ENCODE measurements at regions not wholly inside any gene's neighbourhood (a gene's known extent, or its start where the extent isn't known, plus 50 kb on each side); places are given as distances from the start of the nearest gene placed in this dataset.
"Not testable (repeated sequence)": the region's sequence is repeated elsewhere in the genome, so short reads cannot be mapped to it uniquely, and the experiment has no call there.

GRCh38 chr16:11416228-11417001 is 71.2 kb downstream of the RMI2 start:
- no peak for TF ChIP-seq CTCF (conservative IDR thresholded peaks at IDR 0.05; ENCODE audit: low read depth, low read length)
- no peak for DNase-seq (ENCODE audit: low read depth)
- H3K4me3 ChIP-seq (ENCODE audit: low read depth, low read length) = no peak overlapping the region

DNA sequence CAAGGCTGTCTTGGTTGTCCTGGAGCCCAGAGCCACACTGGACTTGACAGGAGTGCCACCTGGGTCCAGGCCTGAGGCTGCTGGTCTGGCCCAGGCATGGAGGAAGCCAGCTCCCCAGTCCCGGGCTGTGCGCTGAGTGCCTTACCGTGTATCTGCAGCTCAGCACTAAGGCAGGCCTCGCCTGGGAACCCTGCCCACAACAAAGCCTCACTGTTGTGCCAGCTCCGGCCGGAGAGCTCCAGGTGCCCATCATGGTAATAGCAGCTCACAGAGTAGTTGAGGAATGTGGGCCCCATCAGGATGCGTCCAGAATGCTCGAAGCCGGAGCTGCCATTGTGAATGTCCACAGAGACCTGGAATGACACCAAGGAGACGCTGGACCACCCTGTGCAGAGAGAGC is 72.2 kb downstream of the RMI2 start:
- DNase-seq (ENCODE audit: low read depth) = no peak
- H3K4me3 ChIP-seq (ENCODE audit: low read depth, low read length) = no peak overlapping the region
- no peak for TF ChIP-seq CTCF (conservative IDR thresholded peaks at IDR 0.05; ENCODE audit: low read depth, low read length)

- no peak for TF ChIP-seq CTCF (conservative IDR thresholded peaks at IDR 0.05; ENCODE audit: low read depth, low read length)
- no peak for DNase-seq (ENCODE audit: low read depth)
Observed at GRCh38 chr16:11418506-11418905, 73.2 kb downstream of the RMI2 start.

GRCh38 chr16:11420067-11420466 is 74.8 kb downstream of the RMI2 start:
- H3K4me3 ChIP-seq (ENCODE audit: low read depth, low read length); DNase-seq (ENCODE audit: low read depth): not testable (repeated sequence)

More at GRCh38 chr16:11418506-11418905, 73.2 kb downstream of the RMI2 start:
- H3K4me3 ChIP-seq (ENCODE audit: low read depth, low read length) = no peak overlapping the region

DNA sequence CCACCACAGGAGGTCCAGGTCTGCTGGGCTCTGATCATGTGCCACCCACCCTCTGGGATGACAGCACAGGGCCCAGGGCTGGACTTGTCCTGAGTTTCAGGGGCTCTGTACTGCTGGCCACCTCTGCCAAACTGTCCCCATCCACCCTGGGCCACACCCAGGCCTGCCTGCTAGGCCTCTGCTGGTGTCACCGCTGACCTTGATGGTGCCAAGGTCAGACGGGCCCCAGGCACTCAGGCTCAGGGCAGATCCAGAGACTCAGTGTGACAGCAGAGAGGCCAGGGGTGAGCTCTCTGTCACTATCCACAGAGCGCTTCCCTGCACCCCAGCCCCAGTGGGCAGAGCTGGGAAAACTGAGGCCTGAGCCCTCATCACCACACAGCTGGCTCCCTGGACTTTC is 75.6 kb downstream of the RMI2 start:
- no peak for TF ChIP-seq CTCF (conservative IDR thresholded peaks at IDR 0.05; ENCODE audit: low read depth, low read length)
- no peak overlapping the region for H3K4me3 ChIP-seq (ENCODE audit: low read depth, low read length)
- DNase-seq (ENCODE audit: low read depth) = no peak

- no peak for DNase-seq (ENCODE audit: low read depth)
- TF ChIP-seq CTCF (conservative IDR thresholded peaks at IDR 0.05; ENCODE audit: low read depth, low read length) = no peak
- H3K4me3 ChIP-seq (ENCODE audit: low read depth, low read length) = no peak overlapping the region
Observed at GRCh38 chr16:11422381-11423314, 77.4 kb downstream of the RMI2 start.

DNA sequence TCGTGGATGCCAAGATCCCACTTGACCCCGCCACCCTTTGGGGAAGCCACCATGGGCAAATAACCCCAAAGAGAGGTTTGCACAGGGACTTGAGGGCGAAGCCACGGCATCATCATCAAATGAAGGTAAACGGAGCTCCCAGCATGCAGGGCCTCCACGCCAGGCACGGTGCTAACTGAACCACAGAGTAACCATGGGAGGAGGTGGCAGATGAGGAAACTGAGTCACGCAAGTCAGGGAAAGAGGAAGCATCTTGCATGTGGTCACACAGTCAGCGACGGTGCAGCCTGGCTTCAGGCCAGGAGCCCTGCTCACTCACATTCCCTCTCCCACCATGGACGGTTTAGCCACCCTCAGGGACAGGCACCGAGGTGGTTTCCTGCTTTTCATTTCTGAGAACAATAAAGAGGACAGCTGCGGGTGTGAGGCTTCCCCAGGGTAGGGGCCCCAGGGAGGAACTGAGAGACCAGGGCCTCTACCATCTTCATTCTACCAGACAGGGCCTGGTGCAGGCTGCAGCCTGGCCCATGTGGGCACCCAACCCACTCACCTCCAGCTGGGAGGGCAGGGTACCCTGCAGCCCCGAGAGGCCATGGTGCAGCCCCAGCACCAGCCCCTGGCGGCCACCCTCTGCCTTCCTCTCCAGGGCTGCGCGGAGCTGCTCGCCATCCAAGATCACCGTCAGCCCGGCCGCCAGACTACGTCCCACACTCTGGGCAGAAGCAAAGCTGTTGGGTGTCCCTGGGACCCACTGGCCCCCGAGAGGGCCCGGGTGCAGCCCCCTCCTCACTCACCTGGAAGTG is 78.3 kb downstream of the RMI2 start:
- TF ChIP-seq CTCF (conservative IDR thresholded peaks at IDR 0.05; ENCODE audit: low read depth, low read length) = no peak
- DNase-seq (ENCODE audit: low read depth) = no peak
- H3K4me3 ChIP-seq (ENCODE audit: low read depth, low read length) = no peak overlapping the region

All from choroid plexus epithelial cell (primary cell).